MM.1S (cell line): ENCODE measurements at regions not wholly inside any gene's neighbourhood (a gene's known extent, or its start where the extent isn't known, plus 50 kb on each side); places are given as distances from the start of the nearest gene placed in this dataset.

Experiments used
- EZH2 ChIP-seq: fragments of 300-600 bp; sonication (generic); optimal IDR thresholded peaks from 2 replicates; pipeline ENCODE3; 2017; ENCODE audit warnings: low read depth, mild to moderate bottlenecking, antibody characterized with exemption, low read length, mixed read lengths
- TF ChIP-seq, protein P1 (sequence below): fragments of 300-600 bp; sonication (generic); IDR thresholded peaks from 2 replicates; pipeline ENCODE4 v1.5.1; 2016; ENCODE audit warnings: antibody characterized with exemption, low read length, mixed read lengths

DNA sequence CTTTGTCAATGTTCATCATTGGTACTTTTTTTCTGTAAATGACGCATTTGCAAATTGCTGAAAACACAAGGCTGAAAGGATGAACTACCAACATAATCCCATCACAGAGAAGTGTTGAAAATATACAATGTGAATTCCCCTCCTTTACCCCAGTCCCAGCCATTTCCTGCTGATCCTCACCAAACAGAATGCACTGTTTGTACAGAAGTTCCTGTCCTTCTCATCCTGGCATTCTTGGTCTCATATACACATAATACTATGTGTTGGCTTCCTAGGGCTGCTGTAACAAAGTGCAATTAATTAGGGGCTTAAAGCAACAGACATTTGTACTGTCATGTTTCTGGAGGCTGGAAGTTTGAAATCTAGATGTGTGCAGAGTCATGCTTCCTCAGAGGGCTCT lies 836.2 kb upstream of the MGAT4C start:
- TF ChIP-seq, protein P1, sequence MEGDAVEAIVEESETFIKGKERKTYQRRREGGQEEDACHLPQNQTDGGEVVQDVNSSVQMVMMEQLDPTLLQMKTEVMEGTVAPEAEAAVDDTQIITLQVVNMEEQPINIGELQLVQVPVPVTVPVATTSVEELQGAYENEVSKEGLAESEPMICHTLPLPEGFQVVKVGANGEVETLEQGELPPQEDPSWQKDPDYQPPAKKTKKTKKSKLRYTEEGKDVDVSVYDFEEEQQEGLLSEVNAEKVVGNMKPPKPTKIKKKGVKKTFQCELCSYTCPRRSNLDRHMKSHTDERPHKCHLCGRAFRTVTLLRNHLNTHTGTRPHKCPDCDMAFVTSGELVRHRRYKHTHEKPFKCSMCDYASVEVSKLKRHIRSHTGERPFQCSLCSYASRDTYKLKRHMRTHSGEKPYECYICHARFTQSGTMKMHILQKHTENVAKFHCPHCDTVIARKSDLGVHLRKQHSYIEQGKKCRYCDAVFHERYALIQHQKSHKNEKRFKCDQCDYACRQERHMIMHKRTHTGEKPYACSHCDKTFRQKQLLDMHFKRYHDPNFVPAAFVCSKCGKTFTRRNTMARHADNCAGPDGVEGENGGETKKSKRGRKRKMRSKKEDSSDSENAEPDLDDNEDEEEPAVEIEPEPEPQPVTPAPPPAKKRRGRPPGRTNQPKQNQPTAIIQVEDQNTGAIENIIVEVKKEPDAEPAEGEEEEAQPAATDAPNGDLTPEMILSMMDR, result no peak
- TF ChIP-seq EZH2, result no peak
